Tongue (tissue), 1 donor: ENCODE measurements at regions not wholly inside any gene's neighbourhood (a gene's known extent, or its start where the extent isn't known, plus 50 kb on each side); places are given as distances from the start of the nearest gene placed in this dataset.
A peak's percentile ranks its signal among the peaks of the same experiment; 100 is the strongest.
"Not testable (repeated sequence)": the region's sequence is repeated elsewhere in the genome, so short reads cannot be mapped to it uniquely, and the experiment has no call there.

Experiments
- DNase-seq: peaks from one replicate; pipeline ENCODE4 v3.0.0-alpha.2; 2015

GRCh38 chr15:81899730-81900129 lies 146.1 kb downstream of the MEX3B start:
- no peak for DNase-seq

GRCh38 chr15:81899024-81899423 lies 146.8 kb downstream of the MEX3B start:
- no peak for DNase-seq

DNA sequence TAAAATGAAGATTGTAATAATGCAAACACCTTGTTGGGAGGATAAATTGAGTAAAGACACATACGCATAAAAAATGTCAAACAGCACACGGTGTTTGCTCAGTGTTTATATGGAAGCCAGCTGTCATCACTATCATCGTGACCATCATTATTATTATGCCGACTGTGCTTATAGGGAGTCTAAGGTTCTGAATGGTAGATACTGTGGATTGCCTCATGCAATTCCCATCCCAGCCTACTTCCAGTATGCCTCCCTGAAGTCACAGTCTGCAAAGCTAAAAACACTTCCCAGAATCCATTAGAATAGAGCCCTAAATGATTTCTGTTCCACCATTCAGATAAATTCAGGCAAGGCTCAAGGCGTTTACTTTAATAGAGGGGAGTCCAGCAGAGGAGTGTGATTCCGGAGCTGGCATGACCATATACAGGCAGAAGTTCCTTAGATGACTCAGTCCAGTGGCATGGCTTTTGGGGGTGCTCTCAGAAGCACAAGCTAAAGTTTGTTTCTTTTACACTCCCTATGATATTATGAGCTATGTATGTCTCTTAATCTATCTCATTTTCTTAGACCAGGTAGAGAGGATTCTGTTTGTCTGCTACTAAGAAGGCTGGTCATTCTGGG lies 148.7 kb downstream of the MEX3B start:
- no peak for DNase-seq

DNA sequence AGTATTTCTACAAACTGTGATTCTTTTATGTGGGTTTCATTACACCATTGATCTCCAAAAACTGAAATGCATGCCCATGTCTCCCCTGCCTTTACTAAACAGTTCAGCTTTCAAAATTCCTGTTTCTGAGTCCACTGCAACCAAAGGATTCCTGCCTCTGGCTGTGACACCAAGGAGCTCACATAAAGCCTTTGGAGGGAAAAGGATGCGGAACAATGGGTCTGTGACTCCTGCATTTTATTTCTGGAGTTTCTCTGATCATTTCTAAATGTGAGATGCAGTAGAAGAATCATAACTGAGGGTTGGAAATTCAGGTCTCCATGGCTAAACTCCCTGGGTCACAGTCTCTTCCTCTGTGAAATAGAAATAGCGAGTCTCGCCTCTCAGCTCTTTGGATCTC lies 149.5 kb downstream of the MEX3B start:
- no peak for DNase-seq

DNA sequence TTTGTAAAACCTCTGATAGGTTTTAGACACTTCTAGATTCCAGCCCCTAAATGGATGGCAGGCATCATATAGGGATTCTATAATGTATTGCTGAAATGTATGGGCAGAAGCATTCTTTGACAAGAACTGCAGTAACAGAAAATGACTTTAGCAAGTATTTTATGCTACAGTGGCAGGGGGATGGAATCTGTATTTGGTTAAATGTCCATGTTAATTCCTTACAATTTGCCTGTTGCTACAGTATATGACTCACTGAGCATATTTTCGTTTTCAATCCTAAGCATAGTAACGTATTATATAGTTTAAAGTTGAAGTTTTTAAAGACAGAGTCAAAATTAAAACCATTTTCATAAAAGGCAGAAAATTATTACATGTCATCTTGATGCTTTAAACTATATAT lies 150.1 kb downstream of the MEX3B start:
- DNase-seq: no peak

DNA sequence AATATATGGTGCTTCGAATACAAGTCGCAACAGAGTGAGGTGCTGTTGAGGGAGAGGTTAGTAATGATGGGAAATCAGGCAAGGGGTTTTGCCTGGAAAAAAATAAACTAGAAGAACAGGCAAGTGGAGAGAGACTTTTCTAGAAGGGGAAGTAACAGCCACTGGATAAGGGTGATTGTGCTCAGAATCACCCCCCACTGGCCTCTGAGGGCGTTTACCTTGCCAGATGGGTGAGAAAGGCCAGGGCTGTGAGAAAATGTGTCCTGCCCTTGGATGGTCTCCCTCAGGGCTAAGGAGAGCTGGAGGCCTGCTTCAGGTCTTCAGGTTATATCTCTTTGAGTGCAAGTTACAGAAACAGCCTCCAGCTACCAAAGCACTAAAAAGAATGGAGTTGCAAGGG lies 151.8 kb downstream of the MEX3B start:
- no peak for DNase-seq

DNA sequence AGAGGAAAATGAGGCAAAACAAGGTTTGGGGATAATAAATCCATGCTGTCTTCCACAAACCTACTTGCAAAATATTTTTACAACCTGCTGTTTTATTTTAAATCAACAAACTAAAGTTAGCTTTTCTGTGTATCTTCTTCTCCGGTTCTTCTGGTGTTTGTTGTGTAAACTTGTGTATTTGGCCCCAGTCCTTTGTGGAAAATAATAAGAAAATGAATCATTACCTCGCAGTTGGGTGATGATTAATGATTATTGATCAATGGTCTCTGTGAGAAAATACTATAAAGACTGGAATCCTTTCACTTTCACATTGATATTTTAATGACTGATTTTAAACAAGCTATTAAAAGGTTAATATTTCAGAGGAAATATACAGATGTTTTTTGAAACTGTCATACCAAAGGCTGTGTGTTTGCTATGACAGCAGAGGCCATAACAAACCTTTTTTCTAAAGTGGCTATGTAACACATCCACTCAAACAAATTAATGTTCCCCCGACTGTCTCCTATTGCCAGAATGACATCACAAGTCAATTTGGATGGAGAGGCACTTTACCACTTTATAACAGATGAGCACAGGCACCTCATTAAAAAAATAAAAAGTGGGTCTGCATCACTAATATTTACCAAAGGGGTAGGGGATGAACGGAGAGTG lies 152.5 kb downstream of the MEX3B start:
- peak; percentile 75 for DNase-seq

DNA sequence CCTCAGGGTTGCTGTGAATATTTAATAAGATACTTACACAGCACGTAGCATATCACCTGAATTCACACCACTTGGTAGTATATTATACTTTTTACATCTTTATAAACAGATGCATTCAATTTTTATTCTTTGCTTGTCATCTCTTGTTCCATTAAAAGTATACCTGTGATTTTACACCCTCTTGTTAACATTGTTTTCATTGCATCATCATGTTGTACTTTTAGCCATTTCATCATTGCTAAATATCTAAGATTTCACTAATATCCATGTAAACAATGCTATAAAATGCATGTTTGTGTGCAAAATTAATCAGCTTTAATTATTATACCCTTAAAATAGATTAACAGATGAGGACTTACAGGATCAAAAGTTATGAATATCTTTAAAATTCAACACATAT lies 155.3 kb downstream of the MEX3B start:
- DNase-seq: no peak

DNA sequence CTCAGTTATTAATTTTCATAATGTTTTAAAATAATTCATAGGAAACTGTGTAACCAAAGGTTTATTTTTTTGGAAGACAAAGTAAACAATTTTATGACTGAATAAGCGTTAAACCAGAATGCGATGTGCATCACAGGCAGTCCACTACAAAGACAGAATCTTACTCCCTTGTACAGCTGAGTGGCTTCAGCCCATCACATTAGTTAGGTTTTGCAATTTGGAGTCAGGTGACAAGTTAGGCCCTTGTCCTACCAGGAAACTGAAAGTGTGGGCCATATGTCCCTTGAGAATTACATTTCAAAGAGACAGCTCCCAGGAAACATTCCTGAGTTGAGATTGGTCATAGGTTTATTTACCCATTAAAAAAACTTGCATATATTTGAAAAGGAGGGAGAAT lies 156.3 kb downstream of the MEX3B start:
- no peak for DNase-seq

DNA sequence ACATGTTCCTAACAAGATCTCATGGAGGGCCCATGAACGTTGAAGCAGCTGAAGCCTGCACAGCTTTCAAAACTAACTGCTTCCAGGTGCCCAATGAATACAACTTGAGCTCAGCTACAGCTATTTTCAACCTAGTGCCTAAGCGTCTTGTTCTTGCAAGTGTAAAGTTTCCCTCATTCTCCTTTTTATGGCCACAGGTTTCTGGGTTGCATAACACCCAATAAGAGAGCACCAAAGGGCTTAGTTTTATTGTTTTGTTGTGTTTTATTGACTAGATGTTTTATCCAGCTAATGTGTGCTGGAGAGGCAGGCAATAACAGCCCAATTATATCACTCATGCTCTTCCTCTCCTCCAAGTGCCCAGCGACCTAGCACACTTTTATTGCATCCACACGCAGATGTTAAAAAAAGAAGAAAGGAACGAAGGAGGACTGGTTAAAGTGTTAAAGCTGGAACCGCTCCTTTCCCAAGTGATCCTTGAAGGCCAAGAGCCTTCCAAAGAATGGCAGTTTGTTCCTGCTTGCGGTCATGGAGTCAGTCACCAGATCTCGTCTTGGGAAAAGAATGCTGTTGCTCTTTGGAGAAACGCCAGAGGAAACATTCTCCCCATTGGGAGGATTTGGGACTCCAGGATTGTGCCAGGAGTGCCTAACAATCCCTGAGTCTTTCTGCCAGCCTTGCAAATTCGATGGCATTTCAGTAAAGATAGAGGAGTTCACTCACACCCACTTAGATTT lies 156.9 kb downstream of the MEX3B start:
- DNase-seq: peak; percentile 73

DNA sequence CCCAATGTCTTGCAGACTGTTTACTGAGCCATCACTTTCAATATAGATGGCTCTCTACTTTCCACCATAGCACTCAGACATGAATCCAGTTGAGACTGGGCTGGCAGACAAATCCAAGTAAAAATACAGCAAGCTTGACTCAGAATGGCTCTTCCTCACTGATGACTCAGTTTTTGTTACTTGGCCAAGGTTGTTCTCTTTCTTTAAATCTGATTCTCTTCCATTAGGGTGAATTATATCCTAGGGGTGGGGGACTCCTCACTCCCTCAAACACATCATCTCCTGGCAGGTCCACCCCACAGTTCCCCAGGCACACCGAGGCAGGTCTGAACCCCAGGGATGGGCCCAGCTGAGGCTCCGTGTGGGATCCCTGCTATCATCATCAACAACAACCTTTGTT lies 157.9 kb downstream of the MEX3B start:
- no peak for DNase-seq

DNA sequence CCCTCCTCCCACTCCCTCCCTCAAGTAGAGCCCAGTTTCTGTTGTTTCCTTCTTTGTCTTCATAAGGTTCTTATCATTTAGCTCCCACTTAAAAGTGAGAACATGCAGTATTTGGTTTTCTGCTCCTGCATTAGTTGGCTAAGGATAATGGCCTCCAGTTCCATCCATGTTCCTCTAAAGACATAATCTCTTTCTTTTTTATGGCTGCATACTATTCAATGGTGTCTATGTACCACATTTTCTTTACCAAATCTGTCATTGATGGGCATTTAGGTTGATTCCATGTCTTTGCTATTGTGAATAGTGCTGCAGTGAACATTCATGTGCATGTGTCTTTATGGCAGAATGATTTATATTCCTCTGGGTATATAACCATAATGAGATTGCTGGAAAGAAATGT lies 158.6 kb downstream of the MEX3B start:
- DNase-seq: not testable (repeated sequence)

DNA sequence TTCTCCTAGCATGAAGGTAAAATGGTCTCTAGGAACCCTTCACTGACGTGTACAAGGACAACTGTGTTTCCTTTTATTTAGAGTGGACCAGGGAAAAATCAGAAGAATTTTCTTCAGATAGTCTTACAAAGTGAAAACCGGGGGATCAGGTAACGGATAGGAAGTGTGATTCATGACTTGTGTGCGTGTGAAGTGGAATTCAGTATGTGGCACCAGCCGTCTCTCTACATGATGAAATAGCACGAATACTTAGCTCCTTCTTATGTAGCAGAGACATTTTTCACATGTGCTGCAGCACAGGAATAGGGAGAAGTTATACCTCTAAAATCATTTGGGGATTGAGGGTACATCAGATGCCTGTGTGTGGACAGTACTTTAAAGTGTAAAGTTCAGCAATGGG lies 159.2 kb downstream of the MEX3B start:
- no peak for DNase-seq

GRCh38 chr15:81886080-81886479 lies 159.7 kb downstream of the MEX3B start:
- no peak for DNase-seq

- DNase-seq: no peak
Measured at GRCh38 chr15:81885135-81885534, 160.7 kb downstream of the MEX3B start.

DNA sequence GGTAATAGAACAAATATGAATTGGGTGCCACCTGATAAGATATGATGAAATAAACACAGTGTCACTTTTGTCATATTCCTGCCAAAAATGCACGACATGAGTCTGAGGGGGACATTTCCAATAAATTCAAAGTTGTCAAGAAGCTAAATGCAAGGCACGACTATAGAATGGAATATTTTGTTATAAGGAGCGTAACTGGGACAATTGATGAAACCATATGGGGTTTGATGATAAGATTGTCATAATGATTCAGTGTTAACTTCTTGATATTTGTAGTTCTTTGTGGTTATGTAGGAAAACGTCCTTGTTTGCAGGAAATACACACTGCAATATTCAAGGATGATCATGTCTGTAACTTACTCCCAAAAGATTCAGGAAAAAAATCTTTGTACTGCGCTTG lies 163.3 kb downstream of the MEX3B start:
- no peak for DNase-seq

DNA sequence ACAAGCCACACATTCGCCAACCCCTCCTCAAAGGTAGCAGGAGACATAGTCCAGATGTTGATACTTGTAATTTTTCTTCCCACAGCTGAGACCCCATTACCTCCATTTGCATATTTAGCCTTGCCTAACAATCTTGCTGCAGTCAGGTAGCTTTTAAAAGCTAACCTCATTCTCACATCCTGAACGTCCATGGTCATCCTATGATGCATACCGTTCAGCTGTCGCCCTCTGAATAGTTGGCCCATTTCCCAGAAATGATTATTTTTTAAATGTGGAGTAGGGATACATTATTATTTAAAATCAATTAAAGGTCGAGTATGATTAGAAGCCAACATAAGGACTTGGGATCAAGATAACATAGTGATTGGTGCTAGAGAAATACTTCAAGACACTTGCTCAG lies 165.0 kb downstream of the MEX3B start:
- DNase-seq: no peak

DNA sequence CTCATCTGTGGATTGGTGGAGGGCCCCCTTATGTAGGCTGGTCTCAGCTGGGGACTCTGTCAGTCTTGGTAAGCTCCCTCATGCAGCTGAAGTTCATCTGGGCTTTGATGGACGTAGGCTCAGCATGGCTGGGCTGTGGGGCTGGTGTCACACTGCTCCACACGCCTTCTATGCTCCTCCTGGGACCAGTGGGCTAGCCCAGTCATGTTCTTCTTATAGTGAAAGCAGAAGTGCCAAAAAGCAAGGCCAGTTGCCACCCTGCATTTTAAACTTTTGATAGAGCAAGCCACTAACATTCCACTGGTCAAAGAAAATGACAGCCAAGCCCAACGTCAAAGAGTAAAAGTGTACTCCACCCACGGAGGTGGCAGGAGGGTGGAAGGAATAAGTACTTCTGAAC lies 165.5 kb downstream of the MEX3B start:
- DNase-seq: no peak

GRCh38 chr15:81875717-81876116 lies 170.1 kb downstream of the MEX3B start:
- not testable (repeated sequence) for DNase-seq

DNA sequence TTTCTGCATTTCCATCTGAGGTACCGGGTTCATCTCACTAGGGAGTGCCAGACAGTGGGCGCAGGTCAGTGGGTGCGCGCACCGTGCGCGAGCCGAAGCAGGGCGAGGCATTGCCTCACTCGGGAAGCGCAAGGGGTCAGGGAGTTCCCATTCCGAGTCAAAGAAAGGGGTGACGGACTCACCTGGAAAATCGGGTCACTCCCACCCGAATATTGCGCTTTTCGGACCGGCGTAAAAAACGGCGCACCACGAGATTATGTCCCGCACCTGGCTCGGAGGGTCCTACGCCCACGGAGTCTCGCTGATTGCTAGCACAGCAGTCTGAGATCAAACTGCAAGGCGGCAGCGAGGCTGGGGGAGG lies 175.1 kb downstream of the MEX3B start:
- DNase-seq: not testable (repeated sequence)

GRCh38 chr15:81870062-81870745 lies 175.6 kb downstream of the MEX3B start:
- not testable (repeated sequence) for DNase-seq

DNA sequence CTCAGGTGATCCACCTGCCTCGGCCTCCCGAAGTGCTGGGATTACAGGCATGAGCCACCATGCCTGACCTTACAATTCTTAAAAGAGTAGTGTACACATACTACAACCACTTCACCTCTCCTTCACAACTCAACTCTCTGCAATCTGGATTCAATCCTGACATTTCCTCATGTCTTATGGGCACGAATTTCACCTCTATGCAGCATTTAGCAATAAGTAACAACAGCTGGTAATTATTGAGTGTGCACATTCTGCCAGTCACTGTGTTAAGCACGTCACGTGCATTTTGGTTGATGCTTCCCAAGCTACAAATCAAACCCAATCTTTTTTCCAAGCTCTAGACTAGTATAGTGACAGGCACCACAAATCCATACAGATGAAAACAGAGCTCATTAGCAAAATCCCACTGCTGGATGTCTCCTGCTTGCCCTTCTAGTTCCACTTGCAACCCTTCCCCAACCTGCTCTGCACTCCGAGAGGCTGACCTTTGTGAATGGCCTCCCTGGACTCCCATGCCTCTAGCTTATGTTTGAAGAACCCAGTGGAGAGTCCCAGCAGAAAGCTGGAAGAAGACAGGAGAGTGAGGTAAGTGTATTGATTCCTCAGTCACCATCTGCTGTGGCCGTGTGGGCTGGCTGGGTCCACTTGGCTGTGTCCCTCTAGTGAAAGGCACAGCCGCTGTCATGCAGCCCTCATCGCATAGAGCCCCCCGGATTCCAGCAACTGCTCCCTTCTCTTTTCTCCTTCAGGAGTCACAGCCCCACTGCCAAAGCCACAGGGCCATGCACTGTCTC lies 176.5 kb downstream of the MEX3B start:
- no peak for DNase-seq
